ENCODE measurements at regions not wholly inside any gene's neighbourhood (a gene's known extent, or its start where the extent isn't known, plus 50 kb on each side); places are given as distances from the start of the nearest gene placed in this dataset.

DNA sequence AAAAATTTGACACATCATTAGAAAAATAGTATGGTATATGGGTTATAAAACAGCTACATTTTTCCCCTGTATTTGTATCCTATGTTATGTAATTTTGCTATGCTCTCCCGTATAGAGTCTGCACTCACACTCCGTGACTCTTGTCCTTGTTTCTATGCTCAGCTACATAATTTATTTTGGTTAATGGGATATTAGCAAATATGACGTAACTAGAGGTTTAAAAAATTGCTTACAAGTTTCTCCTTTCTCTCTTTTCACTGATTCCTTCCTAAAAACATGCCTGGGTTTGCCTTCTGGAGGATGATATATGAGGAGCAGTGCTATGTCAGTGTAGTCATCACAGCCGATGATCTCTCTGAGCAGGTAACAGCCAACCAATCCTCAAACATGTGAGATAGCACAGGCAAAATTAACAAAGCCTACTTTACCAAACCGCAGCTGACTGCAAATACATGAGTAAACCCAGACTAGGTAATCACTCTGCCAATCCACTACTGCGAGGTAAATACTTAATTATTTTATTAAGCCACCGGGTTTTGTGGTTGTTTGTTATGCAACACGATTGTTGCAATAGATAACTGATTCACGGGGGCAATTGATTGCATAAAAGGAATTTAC lies 126.9 kb downstream of the KIF2B start:
- no peak for TF ChIP-seq EZH2 (IDR thresholded peaks at IDR 0.05; ENCODE audit: low read length)
- TF ChIP-seq, protein P1, sequence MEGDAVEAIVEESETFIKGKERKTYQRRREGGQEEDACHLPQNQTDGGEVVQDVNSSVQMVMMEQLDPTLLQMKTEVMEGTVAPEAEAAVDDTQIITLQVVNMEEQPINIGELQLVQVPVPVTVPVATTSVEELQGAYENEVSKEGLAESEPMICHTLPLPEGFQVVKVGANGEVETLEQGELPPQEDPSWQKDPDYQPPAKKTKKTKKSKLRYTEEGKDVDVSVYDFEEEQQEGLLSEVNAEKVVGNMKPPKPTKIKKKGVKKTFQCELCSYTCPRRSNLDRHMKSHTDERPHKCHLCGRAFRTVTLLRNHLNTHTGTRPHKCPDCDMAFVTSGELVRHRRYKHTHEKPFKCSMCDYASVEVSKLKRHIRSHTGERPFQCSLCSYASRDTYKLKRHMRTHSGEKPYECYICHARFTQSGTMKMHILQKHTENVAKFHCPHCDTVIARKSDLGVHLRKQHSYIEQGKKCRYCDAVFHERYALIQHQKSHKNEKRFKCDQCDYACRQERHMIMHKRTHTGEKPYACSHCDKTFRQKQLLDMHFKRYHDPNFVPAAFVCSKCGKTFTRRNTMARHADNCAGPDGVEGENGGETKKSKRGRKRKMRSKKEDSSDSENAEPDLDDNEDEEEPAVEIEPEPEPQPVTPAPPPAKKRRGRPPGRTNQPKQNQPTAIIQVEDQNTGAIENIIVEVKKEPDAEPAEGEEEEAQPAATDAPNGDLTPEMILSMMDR (optimal IDR thresholded peaks at IDR 0.05 in 1 of 3, IDR thresholded peaks at IDR 0.05 in 1 of 3, conservative IDR thresholded peaks at IDR 0.05 in 1 of 3; ENCODE audit: extremely low read depth in 1 of 3, insufficient read depth in 2 of 3, low read length in 3 of 3): no peak
